Loucy (cell line): ENCODE measurements at regions not wholly inside any gene's neighbourhood (a gene's known extent, or its start where the extent isn't known, plus 50 kb on each side); places are given as distances from the start of the nearest gene placed in this dataset.

Experiments
- H2AFZ ChIP-seq: fragments of 200-600 bp; sonication (generic); 2 replicates; pipeline ENCODE4 v1.6.0; 2016; ENCODE audit warnings: antibody characterized with exemption, mild to moderate bottlenecking, low read length, moderate library complexity
- H3F3A ChIP-seq: fragments of 200-600 bp; 2 replicates; pipeline ENCODE4 v1.6.0; 2016; ENCODE audit warnings: antibody characterized with exemption, low read depth, mild to moderate bottlenecking
- H3K27me3 ChIP-seq: fragments of 200-600 bp; sonication (generic); 2 replicates; pipeline ENCODE4 v1.6.1; 2014; ENCODE audit warnings: low read length, mild to moderate bottlenecking; ENCODE audit not compliant: insufficient read depth, poor library complexity, severe bottlenecking
- H3K36me3 ChIP-seq: fragments of 200-600 bp; sonication (generic); 2 replicates; pipeline ENCODE4 v1.6.1; 2016; ENCODE audit warnings: low read length; ENCODE audit not compliant: insufficient read depth
- H3K4me1 ChIP-seq: fragments of 200-600 bp; sonication (generic); 2 replicates; pipeline ENCODE4 v1.5.1; 2014; ENCODE audit warnings: low read length, mild to moderate bottlenecking; ENCODE audit not compliant: insufficient read depth, poor library complexity, severe bottlenecking
- H3K4me2 ChIP-seq: fragments of 200-600 bp; sonication (generic); 2 replicates; pipeline ENCODE4 v1.6.0; 2014; ENCODE audit warnings: antibody characterized with exemption, low read length, low read depth, mild to moderate bottlenecking; ENCODE audit not compliant: poor library complexity, severe bottlenecking
- H3K4me3 ChIP-seq: fragments of 200-600 bp; sonication (generic); 2 replicates; pipeline ENCODE4 v1.5.1; 2014; ENCODE audit warnings: low read length, mild to moderate bottlenecking, mixed read lengths; ENCODE audit not compliant: poor library complexity, severe bottlenecking
- H3K79me2 ChIP-seq: fragments of 200-600 bp; sonication (generic); 2 replicates; pipeline ENCODE4 v1.6.1; 2014; ENCODE audit warnings: low read length; ENCODE audit not compliant: insufficient read depth
- H3K9ac ChIP-seq: fragments of 200-600 bp; sonication (generic); 2 replicates; pipeline ENCODE4 v1.6.0; 2014; ENCODE audit warnings: mild to moderate bottlenecking, low read depth, low read length, moderate library complexity; ENCODE audit not compliant: poor library complexity, severe bottlenecking
- H3K9me2 ChIP-seq: fragments of 200-600 bp; sonication (generic); replicated peaks from 2 replicates; pipeline ENCODE4 v1.6.1; 2016; ENCODE audit warnings: low read depth, low read length, mixed read lengths
- H3K9me3 ChIP-seq: fragments of 200-600 bp; sonication (generic); 2 replicates; pipeline ENCODE4 v1.6.1; 2014; ENCODE audit warnings: mild to moderate bottlenecking, antibody characterized with exemption, low read length, low read depth; ENCODE audit not compliant: insufficient read depth
- H4K20me1 ChIP-seq: fragments of 200-600 bp; sonication (generic); 2 replicates; pipeline ENCODE4 v1.6.0; 2014; ENCODE audit warnings: antibody characterized with exemption, low read length, mild to moderate bottlenecking; ENCODE audit not compliant: insufficient read depth, poor library complexity, severe bottlenecking
- EZH2phosphoT487 ChIP-seq: fragments of 200-600 bp; IDR thresholded peaks from 2 replicates; pipeline ENCODE4 v1.6.1; 2018; ENCODE audit warnings: antibody characterized with exemption, mild to moderate bottlenecking, moderate library complexity, borderline replicate concordance
- TF ChIP-seq, protein P1 (sequence below): fragments of 200-600 bp; sonication (generic); conservative IDR thresholded peaks from 2 replicates; pipeline ENCODE4 v1.5.1; 2014; ENCODE audit warnings: mild to moderate bottlenecking, antibody characterized with exemption, low read length

DNA sequence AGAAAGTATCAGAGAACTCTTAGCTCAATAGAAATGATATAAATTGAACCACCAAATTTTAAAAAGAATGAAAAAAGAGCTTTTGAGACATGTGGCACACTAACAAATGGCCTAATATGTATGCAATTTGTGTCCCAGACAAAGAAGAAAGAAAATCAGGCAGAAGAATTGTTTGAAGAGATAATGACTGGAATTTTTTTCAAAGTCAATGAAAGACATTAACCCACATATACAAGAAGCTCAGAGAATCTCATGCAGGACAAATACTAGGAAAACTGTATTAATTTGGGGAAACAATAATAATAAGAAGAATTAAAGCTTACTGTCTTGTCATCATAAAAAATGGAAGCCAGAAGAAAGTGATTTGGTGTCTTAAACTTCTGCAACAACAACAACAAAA, 304.1 kb upstream of the RND3 start:
- Histone ChIP-seq H3K4me2 (no peak overlapping the region), H3F3A (no peaks in the 10 kb centered on the region), H3K9me2 (no peaks in the 10 kb centered on the region), H3K79me2 (no peaks in the 10 kb centered on the region), H3K4me3 (no peak overlapping the region), H4K20me1 (no peaks in the 10 kb centered on the region), H3K27me3 (no peaks in the 10 kb centered on the region), H2AFZ (no peak overlapping the region), H3K9ac (no peak overlapping the region), H3K4me1 (no peaks in the 10 kb centered on the region), H3K9me3 (no peaks in the 10 kb centered on the region), H3K36me3 (no peaks in the 10 kb centered on the region)
- TF ChIP-seq, protein P1, sequence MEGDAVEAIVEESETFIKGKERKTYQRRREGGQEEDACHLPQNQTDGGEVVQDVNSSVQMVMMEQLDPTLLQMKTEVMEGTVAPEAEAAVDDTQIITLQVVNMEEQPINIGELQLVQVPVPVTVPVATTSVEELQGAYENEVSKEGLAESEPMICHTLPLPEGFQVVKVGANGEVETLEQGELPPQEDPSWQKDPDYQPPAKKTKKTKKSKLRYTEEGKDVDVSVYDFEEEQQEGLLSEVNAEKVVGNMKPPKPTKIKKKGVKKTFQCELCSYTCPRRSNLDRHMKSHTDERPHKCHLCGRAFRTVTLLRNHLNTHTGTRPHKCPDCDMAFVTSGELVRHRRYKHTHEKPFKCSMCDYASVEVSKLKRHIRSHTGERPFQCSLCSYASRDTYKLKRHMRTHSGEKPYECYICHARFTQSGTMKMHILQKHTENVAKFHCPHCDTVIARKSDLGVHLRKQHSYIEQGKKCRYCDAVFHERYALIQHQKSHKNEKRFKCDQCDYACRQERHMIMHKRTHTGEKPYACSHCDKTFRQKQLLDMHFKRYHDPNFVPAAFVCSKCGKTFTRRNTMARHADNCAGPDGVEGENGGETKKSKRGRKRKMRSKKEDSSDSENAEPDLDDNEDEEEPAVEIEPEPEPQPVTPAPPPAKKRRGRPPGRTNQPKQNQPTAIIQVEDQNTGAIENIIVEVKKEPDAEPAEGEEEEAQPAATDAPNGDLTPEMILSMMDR = no peak
- no peak for TF ChIP-seq EZH2phosphoT487

DNA sequence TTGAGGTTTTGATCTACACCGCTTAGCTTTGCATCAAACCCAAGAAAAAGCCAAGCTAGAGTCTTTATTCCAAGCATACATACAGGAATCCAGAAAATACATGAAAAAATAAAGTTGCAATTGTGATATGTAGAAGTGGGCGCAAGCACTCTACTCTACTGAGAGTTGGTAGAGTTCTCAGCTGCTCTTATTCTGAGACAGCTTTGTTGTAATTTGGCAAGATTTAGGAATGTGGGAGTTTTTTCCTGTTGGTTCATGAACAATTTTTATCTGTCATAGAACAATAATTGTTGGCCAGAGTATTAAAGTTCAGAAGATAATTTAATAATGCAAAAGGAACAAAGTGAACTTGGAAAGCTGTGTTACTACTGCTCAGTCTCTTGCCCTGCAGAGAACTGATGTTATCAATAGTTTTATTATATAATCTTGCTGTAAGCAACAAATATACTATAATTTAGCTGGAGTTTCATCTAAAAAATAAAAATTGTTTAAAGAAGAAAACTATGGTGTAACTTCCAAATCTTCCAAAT, 302.0 kb upstream of the RND3 start:
- H3K79me2 ChIP-seq = no peaks in the 10 kb centered on the region
- no peaks in the 10 kb centered on the region for H3K36me3 ChIP-seq
- H3K9ac ChIP-seq = no peak overlapping the region
- no peak overlapping the region for H3K4me3 ChIP-seq
- H3K9me2 ChIP-seq = no peaks in the 10 kb centered on the region
- no peaks in the 10 kb centered on the region for H4K20me1 ChIP-seq
- H3K9me3 ChIP-seq = no peaks in the 10 kb centered on the region
- H3K4me2 ChIP-seq = no peak overlapping the region
- no peaks in the 10 kb centered on the region for H3K4me1 ChIP-seq
- no peaks in the 10 kb centered on the region for H3F3A ChIP-seq
- H2AFZ ChIP-seq = no peak overlapping the region
- TF ChIP-seq EZH2phosphoT487 = no peak
- TF ChIP-seq, protein P1 = no peak
- no peaks in the 10 kb centered on the region for H3K27me3 ChIP-seq

DNA sequence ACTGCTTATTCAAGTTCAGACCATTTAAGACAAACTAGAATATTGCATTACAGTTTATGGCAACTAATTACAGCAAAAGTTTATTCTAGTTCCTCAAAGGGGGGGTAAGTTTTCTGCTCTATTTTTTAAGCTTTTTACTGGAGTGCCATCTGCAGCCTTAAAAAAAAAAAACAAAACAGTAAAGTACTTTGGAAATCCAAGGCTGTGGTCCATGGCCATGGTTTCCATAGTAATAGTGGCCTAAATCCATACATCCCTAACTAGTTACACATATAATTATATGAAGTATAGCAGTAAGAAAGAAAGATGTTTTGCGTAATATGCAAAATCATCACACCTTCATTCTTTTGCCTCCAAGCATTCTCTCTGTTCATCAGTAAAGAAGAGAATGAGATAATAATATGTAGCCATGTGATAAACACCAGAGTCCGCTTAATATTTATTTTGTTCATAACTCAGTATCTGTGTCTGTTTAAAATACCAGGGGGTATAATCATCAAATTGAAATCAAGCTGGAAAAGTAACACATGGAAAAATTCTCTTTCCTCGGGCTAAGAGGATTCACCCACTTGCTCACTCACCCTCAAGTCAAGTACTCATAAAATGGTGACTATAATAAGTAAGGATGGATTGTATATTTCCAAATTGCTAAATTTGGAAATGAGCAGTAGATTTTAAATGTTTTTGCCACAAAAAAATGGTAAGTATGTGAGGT, 301.1 kb upstream of the RND3 start:
- TF ChIP-seq EZH2phosphoT487 = no peak
- TF ChIP-seq, protein P1 = no peak
- no peaks in the 10 kb centered on the region for H3F3A ChIP-seq
- no peaks in the 10 kb centered on the region for H3K79me2 ChIP-seq
- H3K27me3 ChIP-seq = no peaks in the 10 kb centered on the region
- no peak overlapping the region for H2AFZ ChIP-seq
- H3K9me2 ChIP-seq = no peaks in the 10 kb centered on the region
- H3K4me1 ChIP-seq = no peaks in the 10 kb centered on the region
- no peak overlapping the region for H3K4me3 ChIP-seq
- H3K9ac ChIP-seq = no peak overlapping the region
- no peaks in the 10 kb centered on the region for H3K36me3 ChIP-seq
- no peaks in the 10 kb centered on the region for H4K20me1 ChIP-seq
- H3K4me2 ChIP-seq = no peak overlapping the region
- H3K9me3 ChIP-seq = no peaks in the 10 kb centered on the region
